ENCODE measurements at regions not wholly inside any gene's neighbourhood (a gene's known extent, or its start where the extent isn't known, plus 50 kb on each side); places are given as distances from the start of the nearest gene placed in this dataset.

DNA sequence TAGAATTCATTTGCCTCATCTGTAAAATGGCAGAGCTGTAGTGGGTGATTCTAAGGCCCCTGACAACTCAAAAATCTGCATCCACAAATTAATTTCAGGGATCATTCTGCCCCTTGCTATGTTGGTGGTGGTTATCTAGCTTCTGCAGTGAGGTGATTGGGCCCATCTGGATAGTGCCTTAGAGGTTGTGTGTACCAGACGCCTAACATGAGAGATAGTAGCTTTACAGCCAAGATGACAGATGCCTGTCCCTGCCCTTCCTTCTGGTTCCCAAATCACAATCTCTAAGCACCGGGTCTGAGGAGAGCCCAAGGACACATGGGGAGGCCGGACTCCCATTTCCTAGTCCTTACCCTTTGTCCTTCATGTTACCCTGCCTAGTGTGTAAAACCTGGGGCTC, 51.1 kb upstream of the TNP1 start:
- TF ChIP-seq, protein P1, sequence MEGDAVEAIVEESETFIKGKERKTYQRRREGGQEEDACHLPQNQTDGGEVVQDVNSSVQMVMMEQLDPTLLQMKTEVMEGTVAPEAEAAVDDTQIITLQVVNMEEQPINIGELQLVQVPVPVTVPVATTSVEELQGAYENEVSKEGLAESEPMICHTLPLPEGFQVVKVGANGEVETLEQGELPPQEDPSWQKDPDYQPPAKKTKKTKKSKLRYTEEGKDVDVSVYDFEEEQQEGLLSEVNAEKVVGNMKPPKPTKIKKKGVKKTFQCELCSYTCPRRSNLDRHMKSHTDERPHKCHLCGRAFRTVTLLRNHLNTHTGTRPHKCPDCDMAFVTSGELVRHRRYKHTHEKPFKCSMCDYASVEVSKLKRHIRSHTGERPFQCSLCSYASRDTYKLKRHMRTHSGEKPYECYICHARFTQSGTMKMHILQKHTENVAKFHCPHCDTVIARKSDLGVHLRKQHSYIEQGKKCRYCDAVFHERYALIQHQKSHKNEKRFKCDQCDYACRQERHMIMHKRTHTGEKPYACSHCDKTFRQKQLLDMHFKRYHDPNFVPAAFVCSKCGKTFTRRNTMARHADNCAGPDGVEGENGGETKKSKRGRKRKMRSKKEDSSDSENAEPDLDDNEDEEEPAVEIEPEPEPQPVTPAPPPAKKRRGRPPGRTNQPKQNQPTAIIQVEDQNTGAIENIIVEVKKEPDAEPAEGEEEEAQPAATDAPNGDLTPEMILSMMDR (optimal IDR thresholded peaks at IDR 0.05 in 1 of 3, IDR thresholded peaks at IDR 0.05 in 1 of 3, conservative IDR thresholded peaks at IDR 0.05 in 1 of 3; ENCODE audit: extremely low read depth in 1 of 3, insufficient read depth in 2 of 3, low read length in 3 of 3), result no peak
- TF ChIP-seq EZH2 (IDR thresholded peaks at IDR 0.05; ENCODE audit: low read length), result no peak

Data from keratinocyte (primary cell).